ENCODE measurements at regions not wholly inside any gene's neighbourhood (a gene's known extent, or its start where the extent isn't known, plus 50 kb on each side); places are given as distances from the start of the nearest gene placed in this dataset.

- no peak overlapping the region for H3K27ac Mint-ChIP-seq
- H3K36me3 Mint-ChIP-seq, result no peaks in the 10 kb centered on the region
- no peaks in the 10 kb centered on the region for H4K20me1 ChIP-seq (ENCODE audit: low read depth)
- DNase-seq (ENCODE audit: low spot score), result no peak
- H3K4me1 Mint-ChIP-seq, result peaks cover 16% of the 10 kb centered on the region
- H2AFZ ChIP-seq (replicated peaks), result no peak overlapping the region
- no peaks in the 10 kb centered on the region for H3K9me3 Mint-ChIP-seq
- no peaks in the 10 kb centered on the region for H3K27me3 ChIP-seq
- no peaks in the 10 kb centered on the region for H3K4me1 ChIP-seq
- no peaks in the 10 kb centered on the region for H3K9me3 ChIP-seq (ENCODE audit: low read depth)
- peaks cover 8% of the 10 kb centered on the region for H3K27me3 Mint-ChIP-seq (ENCODE audit: insufficient read depth, low read depth)
- no peak overlapping the region for H3K9ac ChIP-seq
- no peak for TF ChIP-seq EZH2phosphoT487 (IDR thresholded peaks at IDR 0.05)
- no peaks in the 10 kb centered on the region for H3F3A ChIP-seq (ENCODE audit: low read depth)
- H3K4me3 ChIP-seq, result no peak overlapping the region
- H3K79me2 ChIP-seq (ENCODE audit: low read depth), result no peaks in the 10 kb centered on the region
- no peak overlapping the region for H3K4me2 ChIP-seq
- no peak overlapping the region for H3K4me3 Mint-ChIP-seq
- H3K27ac ChIP-seq, result no peak overlapping the region
- H3K36me3 ChIP-seq, result no peaks in the 10 kb centered on the region
Measured at GRCh38 chr5:82336226-82336958, 58.2 kb upstream of the RPS23 start.

GRCh38 chr5:82335806-82336205 is 57.7 kb upstream of the RPS23 start:
- H3K27ac ChIP-seq, result no peak overlapping the region
- H3K4me2 ChIP-seq, result no peak overlapping the region
- no peaks in the 10 kb centered on the region for H3F3A ChIP-seq (ENCODE audit: low read depth)

GRCh38 chr5:82334856-82335255 is 56.7 kb upstream of the RPS23 start:
- Mint-ChIP-seq H3K4me1 (peaks cover 22% of the 10 kb centered on the region), H3K27ac (no peak overlapping the region), H3K4me3 (no peak overlapping the region), H3K27me3 (ENCODE audit: insufficient read depth, low read depth) (peaks cover 4% of the 10 kb centered on the region), H3K36me3 (no peaks in the 10 kb centered on the region), H3K9me3 (no peaks in the 10 kb centered on the region)
- H3K27ac ChIP-seq, result no peak overlapping the region
- no peaks in the 10 kb centered on the region for H3F3A ChIP-seq (ENCODE audit: low read depth)
- DNase-seq (ENCODE audit: low spot score), result no peak
- H3K4me1 ChIP-seq, result peaks cover 7% of the 10 kb centered on the region
- H3K4me3 ChIP-seq, result no peak overlapping the region
- H3K79me2 ChIP-seq (ENCODE audit: low read depth), result no peaks in the 10 kb centered on the region
- H3K9ac ChIP-seq, result no peak overlapping the region
- H3K27me3 ChIP-seq, result no peaks in the 10 kb centered on the region
- TF ChIP-seq CTCF (IDR thresholded peaks at IDR 0.05) (no peak), EZH2 (IDR thresholded peaks at IDR 0.05) (no peak), EZH2phosphoT487 (IDR thresholded peaks at IDR 0.05) (no peak)
- no peak overlapping the region for H3K4me2 ChIP-seq
- no peaks in the 10 kb centered on the region for H3K9me3 ChIP-seq (ENCODE audit: low read depth)
- no peaks in the 10 kb centered on the region for H4K20me1 ChIP-seq (ENCODE audit: low read depth)
- no peaks in the 10 kb centered on the region for H3K36me3 ChIP-seq
- no peak overlapping the region for H2AFZ ChIP-seq (replicated peaks)

More at GRCh38 chr5:82335806-82336205, 57.7 kb upstream of the RPS23 start:
- H3K9me3 Mint-ChIP-seq, result no peaks in the 10 kb centered on the region
- TF ChIP-seq EZH2 (IDR thresholded peaks at IDR 0.05) (no peak), CTCF (IDR thresholded peaks at IDR 0.05) (no peak), EZH2phosphoT487 (IDR thresholded peaks at IDR 0.05) (no peak)
- no peak overlapping the region for H2AFZ ChIP-seq (replicated peaks)
- H3K4me1 Mint-ChIP-seq, result peaks cover 16% of the 10 kb centered on the region
- no peak overlapping the region for H3K27ac Mint-ChIP-seq
- no peaks in the 10 kb centered on the region for H3K36me3 ChIP-seq
- no peak overlapping the region for H3K4me3 Mint-ChIP-seq
- no peaks in the 10 kb centered on the region for H3K79me2 ChIP-seq (ENCODE audit: low read depth)
- no peaks in the 10 kb centered on the region for H3K9me3 ChIP-seq (ENCODE audit: low read depth)
- no peaks in the 10 kb centered on the region for H3K4me1 ChIP-seq
- no peak overlapping the region for H3K4me3 ChIP-seq
- peaks cover 5% of the 10 kb centered on the region for H3K27me3 Mint-ChIP-seq (ENCODE audit: insufficient read depth, low read depth)
- H3K27me3 ChIP-seq, result no peaks in the 10 kb centered on the region
- no peaks in the 10 kb centered on the region for H3K36me3 Mint-ChIP-seq
- no peak overlapping the region for H3K9ac ChIP-seq
- H4K20me1 ChIP-seq (ENCODE audit: low read depth), result no peaks in the 10 kb centered on the region
- DNase-seq (ENCODE audit: low spot score), result no peak

- H3K4me1 ChIP-seq, result peaks cover 8% of the 10 kb centered on the region
Measured at GRCh38 chr5:82334085-82334692, 56.0 kb upstream of the RPS23 start.

More at GRCh38 chr5:82334085-82334692, 56.0 kb upstream of the RPS23 start:
- Mint-ChIP-seq H3K27ac (no peak overlapping the region), H3K36me3 (no peaks in the 10 kb centered on the region), H3K9me3 (no peaks in the 10 kb centered on the region), H3K4me1 (peaks cover 17% of the 10 kb centered on the region), H3K4me3 (no peak overlapping the region), H3K27me3 (ENCODE audit: insufficient read depth, low read depth) (peaks cover 4% of the 10 kb centered on the region)
- H3K9ac ChIP-seq, result no peak overlapping the region
- H3K27ac ChIP-seq, result no peak overlapping the region
- no peaks in the 10 kb centered on the region for H3F3A ChIP-seq (ENCODE audit: low read depth)
- H4K20me1 ChIP-seq (ENCODE audit: low read depth), result no peaks in the 10 kb centered on the region
- no peaks in the 10 kb centered on the region for H3K27me3 ChIP-seq
- no peaks in the 10 kb centered on the region for H3K36me3 ChIP-seq
- no peak overlapping the region for H3K4me2 ChIP-seq
- no peaks in the 10 kb centered on the region for H3K79me2 ChIP-seq (ENCODE audit: low read depth)
- no peak overlapping the region for H3K4me3 ChIP-seq
- H2AFZ ChIP-seq (replicated peaks), result no peak overlapping the region
- DNase-seq (ENCODE audit: low spot score), result no peak
- TF ChIP-seq CTCF (IDR thresholded peaks at IDR 0.05) (no peak), EZH2phosphoT487 (IDR thresholded peaks at IDR 0.05) (no peak), EZH2 (IDR thresholded peaks at IDR 0.05) (no peak)
- no peaks in the 10 kb centered on the region for H3K9me3 ChIP-seq (ENCODE audit: low read depth)
